ENCODE measurements at regions not wholly inside any gene's neighbourhood (a gene's known extent, or its start where the extent isn't known, plus 50 kb on each side); places are given as distances from the start of the nearest gene placed in this dataset.

DNA sequence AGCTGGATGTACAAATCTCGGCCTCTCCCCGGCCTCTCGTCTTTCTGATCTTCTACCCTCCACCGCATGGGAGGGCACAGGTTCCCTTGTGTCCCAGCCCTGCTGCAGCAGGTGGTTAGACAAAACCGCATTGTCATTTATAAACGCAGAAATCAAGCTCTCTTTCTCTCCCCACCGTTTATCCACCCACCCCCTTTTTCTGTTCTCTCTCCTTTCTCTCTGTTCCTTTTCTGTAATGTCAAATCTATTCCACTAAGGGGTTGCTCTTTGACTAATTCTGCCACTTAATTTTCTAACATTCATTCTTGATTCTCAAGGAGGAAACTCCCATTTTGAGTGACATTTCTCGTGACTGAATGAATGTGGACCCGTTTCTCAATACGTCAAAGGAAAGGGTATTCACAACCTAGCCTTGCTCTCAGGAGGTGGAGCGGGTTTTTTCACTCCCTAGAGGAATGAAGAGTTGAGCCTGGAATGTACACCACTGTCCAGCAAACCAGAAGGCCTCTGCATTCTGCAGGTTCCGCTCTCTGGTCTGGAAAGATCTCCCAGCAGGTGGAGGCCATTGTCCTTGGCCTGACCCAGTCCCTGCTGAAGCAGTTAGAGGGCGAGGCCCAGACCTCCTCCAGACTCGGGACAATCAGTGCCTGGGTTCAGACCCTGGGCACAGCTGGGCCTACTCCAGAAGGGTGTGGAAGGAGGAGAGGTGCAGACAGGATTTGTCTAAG lies 70.9 kb upstream of the ENPP6 start:
- H3K4me3 ChIP-seq (ENCODE audit: low read length in 2 of 2) = no peak overlapping the region
- H3K36me3 ChIP-seq (ENCODE audit: control insufficient read depth in 2 of 2, insufficient read depth in 2 of 2, low read length in 2 of 2) = no peaks in the 10 kb centered on the region
- H3K9me3 ChIP-seq (ENCODE audit: control insufficient read depth in 2 of 2, low read length in 2 of 2) = no peaks in the 10 kb centered on the region
- H3K4me1 ChIP-seq (ENCODE audit: control insufficient read depth, insufficient read depth, low read length) = peaks cover 9% of the 10 kb centered on the region
- no peak overlapping the region for H3K9ac ChIP-seq (ENCODE audit: low read length in 2 of 2)
- H3K27ac ChIP-seq (ENCODE audit: low read length) = no peak overlapping the region
- H3K27me3 ChIP-seq (ENCODE audit: control insufficient read depth in 1 of 2, insufficient read depth in 2 of 2, low read length in 2 of 2) = no peaks in the 10 kb centered on the region

DNA sequence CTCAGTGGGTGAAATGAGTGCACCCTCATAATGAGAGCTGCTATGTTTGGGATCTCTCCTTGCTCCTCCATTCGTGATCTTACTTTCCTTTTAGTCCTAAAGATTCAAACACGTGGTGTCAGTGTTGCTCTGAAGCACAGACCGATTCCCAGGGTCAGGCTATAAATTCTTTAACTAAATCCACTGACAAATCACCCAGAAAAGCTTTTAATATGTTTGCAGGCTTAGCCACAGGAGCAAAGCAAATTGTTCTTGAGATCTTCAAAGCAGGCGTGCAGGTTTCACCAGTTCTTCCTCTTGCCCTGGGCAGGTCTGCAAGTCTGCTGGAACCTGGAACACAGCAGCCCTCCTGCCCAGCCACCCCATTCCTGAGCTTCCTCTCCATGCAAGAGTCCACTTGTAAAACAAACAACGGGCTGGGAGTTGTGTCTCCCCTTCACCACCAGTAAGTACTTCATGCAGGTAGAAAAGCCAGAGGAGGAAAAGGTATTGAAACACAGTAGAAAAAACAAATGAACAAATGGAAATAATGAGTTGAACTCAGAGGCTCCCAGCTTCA lies 70.1 kb upstream of the ENPP6 start:
- no peaks in the 10 kb centered on the region for H3K36me3 ChIP-seq (ENCODE audit: control insufficient read depth in 2 of 2, insufficient read depth in 2 of 2, low read length in 2 of 2)
- H3K27ac ChIP-seq (ENCODE audit: low read length) = peak overlapping the region; percentile 37
- H3K4me3 ChIP-seq (ENCODE audit: low read length in 2 of 2) = no peak overlapping the region
- peaks cover 9% of the 10 kb centered on the region for H3K4me1 ChIP-seq (ENCODE audit: control insufficient read depth, insufficient read depth, low read length)
- H3K9me3 ChIP-seq (ENCODE audit: control insufficient read depth in 2 of 2, low read length in 2 of 2) = no peaks in the 10 kb centered on the region
- H3K27me3 ChIP-seq (ENCODE audit: control insufficient read depth in 1 of 2, insufficient read depth in 2 of 2, low read length in 2 of 2) = no peaks in the 10 kb centered on the region
- H3K9ac ChIP-seq (ENCODE audit: low read length in 2 of 2) = peak overlapping the region; percentile 6 to 51

DNA sequence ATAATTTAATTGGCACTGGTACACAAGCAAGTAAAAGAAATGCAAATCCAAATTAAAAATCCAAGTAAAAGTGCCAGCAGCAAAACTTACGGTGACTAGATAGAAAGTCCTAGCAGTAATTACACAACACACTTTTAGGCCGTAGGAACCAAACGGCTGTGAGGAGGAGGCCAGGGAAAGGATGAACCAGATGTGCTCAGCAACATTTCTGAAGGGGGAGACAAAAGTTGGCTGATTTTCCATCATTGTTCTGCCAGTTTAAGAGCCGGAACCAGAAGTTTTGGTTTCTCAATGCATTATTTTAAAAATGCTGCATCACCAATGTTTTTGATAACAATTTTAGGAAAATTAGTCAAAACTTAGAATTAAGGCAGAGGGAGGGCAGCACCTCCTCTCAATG lies 68.7 kb upstream of the ENPP6 start:
- Histone ChIP-seq H3K27ac (ENCODE audit: low read length) (no peak overlapping the region), H3K4me3 (ENCODE audit: low read length in 2 of 2) (no peak overlapping the region), H3K36me3 (ENCODE audit: control insufficient read depth in 2 of 2, insufficient read depth in 2 of 2, low read length in 2 of 2) (no peaks in the 10 kb centered on the region), H3K27me3 (ENCODE audit: control insufficient read depth in 1 of 2, insufficient read depth in 2 of 2, low read length in 2 of 2) (no peaks in the 10 kb centered on the region), H3K4me1 (ENCODE audit: control insufficient read depth, insufficient read depth, low read length) (peaks cover 9% of the 10 kb centered on the region), H3K9me3 (ENCODE audit: control insufficient read depth in 2 of 2, low read length in 2 of 2) (no peaks in the 10 kb centered on the region), H3K9ac (ENCODE audit: low read length in 2 of 2) (no peak overlapping the region)

DNA sequence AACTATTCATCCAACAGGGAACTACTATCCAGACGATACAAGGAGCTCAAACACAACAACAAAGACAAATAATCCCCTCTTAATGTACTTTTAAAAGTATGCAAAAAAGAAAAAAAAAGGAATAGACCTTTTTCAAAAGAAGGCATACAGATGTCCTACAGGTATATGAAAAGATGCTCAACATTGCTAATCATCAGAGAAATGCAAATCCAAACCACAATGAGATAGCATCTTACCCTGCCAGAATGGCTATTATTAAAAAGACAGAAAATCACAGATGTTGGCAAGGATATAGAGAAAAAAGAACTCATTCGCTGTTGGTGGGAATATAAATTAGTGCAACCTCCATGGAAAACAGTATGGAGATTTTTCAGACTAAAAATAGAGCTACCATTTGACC lies 67.1 kb upstream of the ENPP6 start:
- Histone ChIP-seq H3K36me3 (ENCODE audit: control insufficient read depth in 2 of 2, insufficient read depth in 2 of 2, low read length in 2 of 2) (no peaks in the 10 kb centered on the region), H3K9me3 (ENCODE audit: control insufficient read depth in 2 of 2, low read length in 2 of 2) (no peaks in the 10 kb centered on the region), H3K4me3 (ENCODE audit: low read length in 2 of 2) (no peak overlapping the region), H3K27ac (ENCODE audit: low read length) (no peak overlapping the region), H3K27me3 (ENCODE audit: control insufficient read depth in 1 of 2, insufficient read depth in 2 of 2, low read length in 2 of 2) (no peaks in the 10 kb centered on the region), H3K9ac (ENCODE audit: low read length in 2 of 2) (no peak overlapping the region), H3K4me1 (ENCODE audit: control insufficient read depth, insufficient read depth, low read length) (peaks cover 9% of the 10 kb centered on the region)

DNA sequence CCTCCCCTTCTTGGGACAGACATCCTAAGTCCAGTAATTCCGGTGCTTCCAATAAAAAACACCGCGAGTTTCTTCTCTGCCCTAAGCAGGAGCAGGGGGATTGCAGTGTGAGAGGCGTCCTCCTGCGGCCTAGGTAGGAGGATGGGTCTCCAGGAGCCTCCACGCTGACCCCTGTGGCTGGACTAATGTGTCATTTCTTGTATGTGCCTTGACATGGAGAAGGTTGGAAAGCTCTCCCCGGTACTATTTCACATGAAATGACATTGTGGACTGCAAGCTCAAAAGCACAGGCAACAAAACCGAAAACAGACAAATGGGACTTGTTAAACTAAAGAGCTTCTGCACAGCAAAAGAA lies 66.6 kb upstream of the ENPP6 start:
- Histone ChIP-seq H3K27me3 (ENCODE audit: control insufficient read depth in 1 of 2, insufficient read depth in 2 of 2, low read length in 2 of 2) (no peaks in the 10 kb centered on the region), H3K9ac (ENCODE audit: low read length in 2 of 2) (no peak overlapping the region), H3K36me3 (ENCODE audit: control insufficient read depth in 2 of 2, insufficient read depth in 2 of 2, low read length in 2 of 2) (no peaks in the 10 kb centered on the region), H3K4me3 (ENCODE audit: low read length in 2 of 2) (no peak overlapping the region), H3K4me1 (ENCODE audit: control insufficient read depth, insufficient read depth, low read length) (peaks cover 9% of the 10 kb centered on the region), H3K27ac (ENCODE audit: low read length) (no peak overlapping the region), H3K9me3 (ENCODE audit: control insufficient read depth in 2 of 2, low read length in 2 of 2) (no peaks in the 10 kb centered on the region)

DNA sequence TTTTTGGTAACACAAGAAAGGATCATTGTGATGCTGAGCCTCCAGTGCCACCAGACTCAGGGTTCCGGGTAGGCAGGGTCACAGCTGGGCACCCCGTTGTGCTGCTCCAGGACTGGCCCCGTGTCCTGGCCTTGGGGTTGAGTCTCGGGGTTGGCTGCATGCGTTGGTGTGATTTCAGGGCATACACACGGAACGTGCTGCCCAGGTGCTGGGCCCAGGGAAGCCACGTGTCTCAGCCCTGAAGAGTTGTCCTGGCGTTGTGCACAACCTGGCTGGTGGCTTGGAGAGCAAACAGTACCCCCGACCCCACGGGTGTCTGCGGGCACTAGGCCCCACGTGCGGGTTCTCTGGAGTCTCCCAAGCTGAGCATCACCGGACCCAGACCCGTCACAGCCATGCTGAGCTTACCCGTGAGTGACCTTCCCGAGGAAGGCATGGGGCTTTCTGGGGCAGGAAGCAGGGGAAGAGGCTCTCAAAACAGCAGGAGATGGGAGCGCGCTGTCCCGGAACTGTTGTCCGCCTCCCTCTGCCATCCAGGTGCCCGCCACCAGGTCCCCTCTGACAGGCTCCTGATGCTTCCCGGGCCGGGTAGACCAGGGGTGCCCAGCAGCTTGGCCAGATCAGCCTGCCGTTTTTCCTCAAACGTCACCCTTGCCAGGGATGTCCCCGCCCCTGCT lies 66.1 kb upstream of the ENPP6 start:
- no peaks in the 10 kb centered on the region for H3K9me3 ChIP-seq (ENCODE audit: control insufficient read depth in 2 of 2, low read length in 2 of 2)
- no peak overlapping the region for H3K9ac ChIP-seq (ENCODE audit: low read length in 2 of 2)
- H3K27me3 ChIP-seq (ENCODE audit: control insufficient read depth in 1 of 2, insufficient read depth in 2 of 2, low read length in 2 of 2) = no peaks in the 10 kb centered on the region
- no peak overlapping the region for H3K4me3 ChIP-seq (ENCODE audit: low read length in 2 of 2)
- no peak overlapping the region for H3K27ac ChIP-seq (ENCODE audit: low read length)
- H3K4me1 ChIP-seq (ENCODE audit: control insufficient read depth, insufficient read depth, low read length) = peaks cover 9% of the 10 kb centered on the region
- H3K36me3 ChIP-seq (ENCODE audit: control insufficient read depth in 2 of 2, insufficient read depth in 2 of 2, low read length in 2 of 2) = no peaks in the 10 kb centered on the region

DNA sequence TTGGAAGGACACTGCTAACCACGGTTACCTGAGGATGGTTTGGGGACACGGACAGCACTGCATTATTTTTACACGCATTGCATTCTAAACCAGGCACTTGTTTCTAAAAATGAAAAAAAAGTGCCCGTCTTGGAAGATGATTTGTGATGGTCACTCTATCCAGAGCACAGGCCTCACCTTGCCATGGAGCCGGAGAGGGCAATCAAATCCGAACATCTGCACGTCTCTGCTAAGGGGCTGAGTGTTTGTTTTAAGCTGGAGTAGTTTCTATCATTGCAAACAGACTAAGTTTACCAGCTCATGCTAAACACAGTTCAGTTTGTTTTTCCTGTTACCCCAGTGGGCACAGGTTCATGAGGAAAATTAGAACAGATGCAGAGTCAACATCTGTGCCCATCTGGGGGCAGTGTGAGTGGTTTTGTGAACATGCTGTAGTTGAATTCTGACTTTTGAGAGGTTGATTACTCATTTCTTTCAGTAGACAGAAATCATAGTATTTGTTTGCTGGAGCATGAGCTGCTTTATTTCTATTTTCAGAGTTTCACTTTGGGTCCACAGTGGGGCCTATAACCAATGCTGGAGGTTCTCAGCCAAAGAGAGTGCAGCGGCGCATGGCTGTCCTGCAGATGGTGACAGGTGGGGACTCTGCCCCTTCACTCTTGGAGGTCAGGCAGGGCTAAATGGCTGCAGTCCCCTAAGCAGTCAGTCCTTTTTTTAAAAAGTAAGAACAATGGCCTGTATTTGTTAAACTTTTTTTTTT lies 65.4 kb upstream of the ENPP6 start:
- Histone ChIP-seq H3K9me3 (ENCODE audit: control insufficient read depth in 2 of 2, low read length in 2 of 2) (no peaks in the 10 kb centered on the region), H3K27me3 (ENCODE audit: control insufficient read depth in 1 of 2, insufficient read depth in 2 of 2, low read length in 2 of 2) (no peaks in the 10 kb centered on the region), H3K36me3 (ENCODE audit: control insufficient read depth in 2 of 2, insufficient read depth in 2 of 2, low read length in 2 of 2) (no peaks in the 10 kb centered on the region), H3K9ac (ENCODE audit: low read length in 2 of 2) (no peak overlapping the region), H3K27ac (ENCODE audit: low read length) (no peak overlapping the region), H3K4me3 (ENCODE audit: low read length in 2 of 2) (no peak overlapping the region), H3K4me1 (ENCODE audit: control insufficient read depth, insufficient read depth, low read length) (peaks cover 7% of the 10 kb centered on the region)

DNA sequence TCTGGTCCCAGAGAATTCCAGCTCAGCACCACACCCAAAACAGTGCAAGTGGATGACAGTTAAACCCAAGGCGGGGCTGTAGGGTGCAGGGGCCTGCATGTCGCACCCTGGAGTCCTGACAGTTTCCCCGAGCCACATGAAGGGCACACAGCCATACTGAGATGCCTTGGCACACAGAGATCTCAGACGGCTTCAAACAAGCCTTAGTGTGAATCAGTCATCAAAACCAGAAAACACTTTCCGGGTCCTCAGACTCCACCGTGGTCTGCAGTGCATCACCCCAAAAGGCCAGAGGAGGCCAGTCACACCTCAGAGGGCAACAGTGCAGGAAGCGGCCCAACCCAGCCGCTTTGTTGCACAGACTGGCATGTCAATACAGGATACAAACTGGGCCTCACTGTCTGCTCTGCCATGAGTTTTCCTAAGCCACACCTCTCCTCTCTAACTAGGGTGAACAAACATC lies 64.6 kb upstream of the ENPP6 start:
- H3K27ac ChIP-seq (ENCODE audit: low read length) = no peak overlapping the region
- no peak overlapping the region for H3K4me3 ChIP-seq (ENCODE audit: low read length in 2 of 2)
- H3K27me3 ChIP-seq (ENCODE audit: control insufficient read depth in 1 of 2, insufficient read depth in 2 of 2, low read length in 2 of 2) = no peaks in the 10 kb centered on the region
- no peaks in the 10 kb centered on the region for H3K9me3 ChIP-seq (ENCODE audit: control insufficient read depth in 2 of 2, low read length in 2 of 2)
- H3K36me3 ChIP-seq (ENCODE audit: control insufficient read depth in 2 of 2, insufficient read depth in 2 of 2, low read length in 2 of 2) = no peaks in the 10 kb centered on the region
- H3K4me1 ChIP-seq (ENCODE audit: control insufficient read depth, insufficient read depth, low read length) = no peaks in the 10 kb centered on the region
- H3K9ac ChIP-seq (ENCODE audit: low read length in 2 of 2) = no peak overlapping the region

DNA sequence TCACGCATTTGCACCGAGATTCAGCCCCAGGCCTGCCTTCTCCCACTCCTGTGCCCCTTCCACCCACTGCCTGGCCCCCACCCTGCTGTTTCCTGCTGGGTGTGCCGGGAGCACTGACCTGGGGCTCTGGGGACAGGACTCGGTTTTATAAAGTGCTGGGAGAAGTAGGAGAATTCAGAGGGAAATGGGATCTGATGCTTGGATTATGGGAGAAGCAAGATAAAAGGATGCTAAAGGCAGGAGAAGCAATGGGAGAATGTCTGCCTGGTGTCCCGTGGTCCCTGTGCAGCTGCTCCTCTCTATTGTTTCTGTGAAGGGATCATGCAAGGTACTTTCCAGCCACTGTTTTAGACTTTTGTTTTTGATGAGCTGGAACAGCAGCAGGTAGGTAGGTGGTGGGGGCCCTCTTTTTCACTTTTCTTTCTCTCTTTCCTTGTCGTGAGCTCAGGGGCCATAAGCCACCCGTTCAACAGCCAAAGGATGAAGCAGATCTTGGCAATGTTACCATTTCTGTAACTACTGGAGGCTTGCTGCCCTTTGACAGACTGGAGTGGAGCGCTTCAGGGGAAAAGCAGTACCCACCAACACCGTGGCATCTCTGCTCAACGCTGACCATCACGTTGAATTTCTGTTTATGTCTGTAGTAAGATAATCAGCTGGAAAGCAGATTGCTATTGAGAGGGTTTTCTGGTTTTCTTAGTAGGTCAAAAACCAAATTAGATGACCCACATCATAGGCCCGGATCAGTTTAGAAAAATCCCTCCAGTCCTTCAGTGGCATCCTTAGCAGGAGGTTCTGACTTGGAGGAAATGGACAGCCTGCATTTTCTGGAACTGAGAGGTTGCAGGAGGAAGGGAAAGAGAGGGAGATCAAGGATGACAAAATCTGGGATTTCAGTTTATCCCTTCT lies 63.8 kb upstream of the ENPP6 start:
- no peaks in the 10 kb centered on the region for H3K9me3 ChIP-seq (ENCODE audit: control insufficient read depth in 2 of 2, low read length in 2 of 2)
- H3K9ac ChIP-seq (ENCODE audit: low read length in 2 of 2) = no peak overlapping the region
- H3K36me3 ChIP-seq (ENCODE audit: control insufficient read depth in 2 of 2, insufficient read depth in 2 of 2, low read length in 2 of 2) = no peaks in the 10 kb centered on the region
- no peaks in the 10 kb centered on the region for H3K27me3 ChIP-seq (ENCODE audit: control insufficient read depth in 1 of 2, insufficient read depth in 2 of 2, low read length in 2 of 2)
- no peak overlapping the region for H3K4me3 ChIP-seq (ENCODE audit: low read length in 2 of 2)
- no peak overlapping the region for H3K27ac ChIP-seq (ENCODE audit: low read length)
- no peaks in the 10 kb centered on the region for H3K4me1 ChIP-seq (ENCODE audit: control insufficient read depth, insufficient read depth, low read length)

DNA sequence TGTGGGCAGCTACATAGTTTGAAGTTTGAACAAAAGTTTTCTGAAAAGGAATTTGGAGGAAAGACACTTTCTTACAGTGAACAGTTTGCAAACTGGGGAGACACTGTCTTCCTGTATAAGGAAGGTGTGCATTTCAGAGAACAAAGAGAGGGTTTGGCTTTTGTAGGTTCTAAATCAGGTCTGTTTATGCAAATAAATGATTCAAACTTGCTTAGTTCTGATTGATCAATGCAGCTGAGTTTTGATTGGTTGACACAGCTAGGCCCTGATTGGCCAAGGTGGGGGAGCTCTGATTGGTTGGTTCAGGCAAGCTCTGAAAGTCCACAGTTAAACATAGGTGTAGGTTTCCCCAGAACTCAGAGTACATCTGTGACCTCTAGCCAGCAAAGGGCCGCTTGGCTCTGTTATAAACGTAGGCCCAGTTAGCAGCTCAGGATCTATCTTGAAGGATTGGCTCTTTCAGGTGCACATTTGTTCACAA lies 63.0 kb upstream of the ENPP6 start:
- Histone ChIP-seq H3K27me3 (ENCODE audit: control insufficient read depth in 1 of 2, insufficient read depth in 2 of 2, low read length in 2 of 2) (no peaks in the 10 kb centered on the region), H3K27ac (ENCODE audit: low read length) (no peak overlapping the region), H3K4me3 (ENCODE audit: low read length in 2 of 2) (no peak overlapping the region), H3K36me3 (ENCODE audit: control insufficient read depth in 2 of 2, insufficient read depth in 2 of 2, low read length in 2 of 2) (no peaks in the 10 kb centered on the region), H3K9ac (ENCODE audit: low read length in 2 of 2) (no peak overlapping the region), H3K9me3 (ENCODE audit: control insufficient read depth in 2 of 2, low read length in 2 of 2) (no peaks in the 10 kb centered on the region), H3K4me1 (ENCODE audit: control insufficient read depth, insufficient read depth, low read length) (no peaks in the 10 kb centered on the region)

Measured in stomach smooth muscle (tissue), 2 donors.